GM21717 (cell line): ENCODE measurements at regions not wholly inside any gene's neighbourhood (a gene's known extent, or its start where the extent isn't known, plus 50 kb on each side); places are given as distances from the start of the nearest gene placed in this dataset.
"Not testable (repeated sequence)": the region's sequence is repeated elsewhere in the genome, so short reads cannot be mapped to it uniquely, and the experiment has no call there.

Experiments used
- ATAC-seq: cut with Tn5 transposase; IDR thresholded peaks from one replicate; pipeline ENCODE4 v1.9.1; 2021; ENCODE audit warnings: mild to moderate bottlenecking, moderate library complexity; ENCODE audit not compliant: unreplicated experiment

DNA sequence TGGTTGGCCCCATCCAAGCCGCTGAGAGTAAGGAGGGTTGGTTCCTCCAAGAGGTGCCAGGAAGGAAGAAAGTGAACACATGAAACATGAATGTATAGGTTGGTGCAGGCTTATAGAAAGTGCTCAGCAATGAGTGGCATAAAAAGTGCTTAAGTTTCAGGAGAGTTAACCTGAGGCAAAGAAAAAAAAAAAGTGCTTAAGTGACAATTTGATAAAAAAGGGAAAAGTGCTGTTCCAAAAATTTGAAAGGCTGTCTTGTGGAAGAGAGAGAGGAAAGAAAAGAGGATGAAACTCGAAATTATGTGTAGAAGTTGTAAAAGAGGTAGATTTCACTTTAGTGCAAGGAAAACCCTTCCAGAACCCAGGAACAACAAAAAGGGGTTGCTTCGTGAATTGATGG is 85.5 kb upstream of the MAP4K4 start:
- no peak for ATAC-seq

DNA sequence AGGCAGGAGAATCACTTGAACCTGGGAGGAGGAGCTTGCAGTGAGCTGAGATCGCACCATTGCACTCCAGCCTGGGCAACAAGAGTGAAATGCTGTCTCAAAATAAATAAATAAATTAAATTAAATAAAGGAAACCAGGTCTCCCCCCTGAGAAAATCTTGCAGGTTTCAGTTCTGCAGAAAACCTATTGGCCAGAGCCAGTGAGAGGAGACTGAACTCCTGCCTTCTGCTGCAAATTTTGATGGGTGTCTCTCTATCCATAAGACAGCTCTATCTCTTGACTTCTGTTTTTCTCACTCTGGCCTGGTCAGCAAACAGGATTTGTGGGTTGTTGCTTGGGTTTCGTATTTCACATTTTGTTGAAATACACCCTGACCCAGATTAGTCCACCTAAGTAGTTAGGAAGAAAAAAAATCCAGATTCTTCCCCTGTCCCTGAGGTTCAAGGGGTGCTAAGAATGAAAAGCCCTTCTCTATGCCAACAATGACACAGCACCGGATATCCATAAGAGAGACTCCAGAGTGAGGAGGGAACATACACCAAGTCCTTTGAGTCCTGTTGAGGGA is 86.7 kb upstream of the MAP4K4 start:
- no peak for ATAC-seq

DNA sequence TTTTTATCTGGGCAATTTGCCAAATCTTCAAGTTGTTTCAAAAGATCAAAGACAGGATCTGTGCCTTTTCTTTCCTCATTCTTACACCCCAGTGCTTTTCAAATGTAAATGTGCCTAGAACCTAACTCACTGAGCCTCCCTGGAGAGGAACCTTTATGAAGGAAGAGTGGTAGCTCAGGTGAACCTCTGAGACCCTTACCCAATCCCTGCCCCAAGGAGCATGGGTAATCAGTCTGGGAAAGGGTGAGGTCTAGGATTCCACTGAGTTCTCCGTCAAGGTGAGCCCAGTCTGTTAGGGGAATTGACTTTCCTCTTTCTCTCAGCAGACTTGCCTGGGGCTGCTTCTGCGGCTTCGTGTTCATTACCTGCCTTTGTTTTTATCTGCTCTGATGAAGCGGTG is 88.1 kb upstream of the MAP4K4 start:
- ATAC-seq = no peak

- no peak for ATAC-seq
Observed at GRCh38 chr2:101608408-101609310, 88.8 kb upstream of the MAP4K4 start.

DNA sequence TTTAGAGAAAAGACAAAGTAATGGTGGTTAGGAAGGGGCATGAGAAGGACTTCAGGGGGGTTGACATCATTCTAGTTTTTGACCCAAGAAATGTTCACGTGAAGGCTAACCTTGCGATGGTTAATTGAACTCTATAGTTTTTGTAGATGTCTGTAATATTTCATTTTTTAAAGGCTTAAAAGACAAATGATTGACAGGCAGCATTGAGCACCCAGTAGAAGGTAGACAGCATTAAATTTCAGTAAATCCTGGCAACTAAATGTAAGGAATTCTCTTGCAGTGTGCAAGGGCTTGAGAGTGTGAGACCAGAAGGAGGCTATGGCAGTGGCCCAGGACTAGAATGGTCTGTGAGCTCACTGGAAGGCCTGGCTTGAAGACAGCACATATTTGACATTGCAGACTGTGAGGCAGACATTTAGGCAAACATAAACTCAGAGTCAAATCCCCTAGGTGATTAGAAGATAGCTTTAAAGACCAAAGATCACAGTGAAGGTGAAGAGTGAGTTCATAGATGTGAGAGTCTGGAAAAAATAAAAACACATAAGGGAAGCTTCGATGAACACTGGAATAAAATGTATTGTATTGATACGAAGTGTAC is 100.1 kb upstream of the MAP4K4 start:
- no peak for ATAC-seq

DNA sequence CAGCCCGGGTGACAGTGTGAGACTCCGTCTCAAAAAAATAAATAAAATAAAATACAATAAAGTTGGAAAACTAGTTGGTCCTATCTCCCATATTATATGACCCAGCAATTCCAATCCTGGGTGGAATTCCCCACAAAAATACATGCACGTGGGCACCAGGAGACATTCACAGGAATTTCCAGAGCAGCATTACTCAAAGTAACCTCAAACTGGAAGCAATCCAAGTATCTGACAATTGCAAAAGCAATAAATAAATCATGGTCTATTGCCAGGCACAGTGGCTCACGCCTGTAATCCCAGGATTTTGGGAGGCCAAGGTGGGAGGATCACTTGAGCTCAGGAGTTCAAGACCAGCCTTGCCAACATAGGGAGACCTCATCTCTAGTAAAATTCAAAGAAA is 101.2 kb upstream of the MAP4K4 start:
- no peak for ATAC-seq

GRCh38 chr2:101587251-101587650 is 110.3 kb upstream of the MAP4K4 start:
- no peak for ATAC-seq

GRCh38 chr2:101583861-101584260 is 108.9 kb upstream of the RFX8 start:
- no peak for ATAC-seq

GRCh38 chr2:101581675-101582299 is 106.9 kb upstream of the RFX8 start:
- ATAC-seq = no peak

DNA sequence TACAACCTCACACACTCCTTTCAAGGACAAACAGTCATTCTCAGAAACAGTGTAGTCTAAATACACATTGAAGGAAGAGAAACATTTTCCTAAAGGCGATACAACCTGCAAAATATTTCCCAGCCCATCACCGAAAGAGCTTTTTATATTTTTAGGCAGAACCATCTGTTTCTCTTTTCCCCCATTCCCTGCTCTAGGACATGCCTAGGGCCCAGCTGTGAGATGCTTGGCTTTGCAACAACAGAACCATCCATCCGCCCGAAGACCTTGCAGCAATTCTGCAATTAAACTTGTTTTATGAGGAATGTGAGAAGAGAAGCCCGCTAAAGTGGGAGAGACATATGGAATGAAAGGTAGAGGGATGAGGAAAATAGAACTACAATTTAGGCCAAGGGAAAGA is 105.6 kb upstream of the RFX8 start:
- ATAC-seq = no peak

DNA sequence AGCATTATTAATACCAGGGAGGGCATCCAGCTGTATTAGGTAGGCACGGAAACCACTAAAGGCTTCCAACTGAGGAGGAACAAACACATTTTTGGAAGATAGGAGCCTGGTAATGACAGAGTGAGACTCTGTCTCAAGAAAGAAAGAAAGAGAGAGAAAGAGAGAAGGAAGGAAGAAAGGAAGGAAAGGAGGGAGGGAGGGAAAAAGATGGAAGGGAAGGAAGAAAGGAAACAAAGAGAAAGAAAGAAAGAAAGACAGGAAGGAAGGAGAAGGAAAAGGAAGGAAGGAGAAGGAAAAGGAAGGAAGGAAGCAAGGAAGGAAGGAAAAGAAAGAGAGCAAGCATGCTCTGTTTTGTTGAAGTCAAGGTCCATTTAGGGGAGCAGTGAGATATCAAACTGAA is 103.8 kb upstream of the RFX8 start:
- no peak for ATAC-seq

GRCh38 chr2:101578135-101578534 is 103.2 kb upstream of the RFX8 start:
- not testable (repeated sequence) for ATAC-seq

DNA sequence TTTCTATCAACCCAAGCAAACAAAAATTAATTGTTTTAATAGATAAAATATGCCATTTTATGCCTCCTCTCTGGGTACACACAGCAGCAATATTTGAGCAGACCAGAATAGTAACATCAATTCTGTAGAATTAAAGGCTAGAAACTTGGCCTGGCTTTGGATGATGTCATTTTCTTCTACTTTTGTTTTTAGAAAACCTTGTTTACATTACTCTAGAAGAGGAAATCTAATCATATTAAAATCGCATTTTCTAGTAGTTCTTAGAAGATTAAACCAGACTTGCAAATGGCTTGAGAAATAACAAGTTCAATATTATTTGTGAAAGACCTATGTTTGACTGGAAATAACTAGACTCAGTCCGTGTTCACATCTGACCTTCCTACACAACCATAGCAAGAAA is 102.3 kb upstream of the RFX8 start:
- ATAC-seq = no peak

DNA sequence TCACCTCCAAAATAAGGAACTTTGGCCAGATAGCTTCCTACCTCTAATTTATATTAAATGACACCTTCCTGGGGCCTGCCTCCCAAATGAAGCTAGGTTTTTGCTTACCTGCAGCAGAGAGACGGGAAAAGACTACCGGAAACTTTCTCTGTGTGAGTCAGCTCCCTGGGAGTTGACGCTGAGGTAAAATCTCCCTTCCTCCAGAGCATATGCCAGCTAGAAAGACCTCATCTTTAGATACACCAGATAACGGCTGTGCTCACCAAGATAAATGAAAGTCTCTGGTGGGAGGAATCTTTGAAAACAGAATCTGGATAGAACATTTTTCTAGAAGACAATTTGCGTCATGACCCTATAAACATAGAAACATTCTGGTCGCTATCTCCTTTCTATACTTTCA is 99.7 kb upstream of the RFX8 start:
- no peak for ATAC-seq

- no peak for ATAC-seq
Observed at GRCh38 chr2:101571951-101572350, 97.0 kb upstream of the RFX8 start.

DNA sequence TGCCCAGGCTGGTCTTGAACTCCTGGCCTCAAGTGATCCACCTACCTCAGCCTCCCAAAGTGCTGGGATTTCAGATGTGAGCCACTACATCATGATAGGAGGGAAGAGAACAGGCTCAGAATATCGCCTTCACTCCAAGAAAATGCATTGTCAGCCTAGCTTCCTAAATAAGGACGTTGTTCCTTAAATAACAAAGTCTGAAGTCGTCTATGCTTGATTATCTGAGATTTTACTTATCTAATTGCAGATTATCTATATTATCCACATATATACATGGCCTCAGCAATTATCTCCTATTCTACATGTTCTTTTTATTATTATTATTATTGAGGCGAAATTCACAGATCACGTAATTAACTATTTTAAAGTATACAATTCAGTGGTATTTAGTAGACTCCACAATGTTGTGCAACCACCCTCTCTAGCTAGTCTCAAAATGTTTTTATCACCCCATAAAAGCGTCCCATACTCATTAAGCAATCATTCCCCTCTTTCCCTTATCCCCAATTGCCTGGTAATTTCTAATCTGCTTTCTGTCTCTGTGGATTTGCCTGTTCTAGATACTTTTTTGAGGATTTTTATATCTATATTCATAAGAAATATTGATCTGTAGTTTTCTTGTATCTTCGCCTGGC is 95.1 kb upstream of the RFX8 start:
- ATAC-seq = no peak

DNA sequence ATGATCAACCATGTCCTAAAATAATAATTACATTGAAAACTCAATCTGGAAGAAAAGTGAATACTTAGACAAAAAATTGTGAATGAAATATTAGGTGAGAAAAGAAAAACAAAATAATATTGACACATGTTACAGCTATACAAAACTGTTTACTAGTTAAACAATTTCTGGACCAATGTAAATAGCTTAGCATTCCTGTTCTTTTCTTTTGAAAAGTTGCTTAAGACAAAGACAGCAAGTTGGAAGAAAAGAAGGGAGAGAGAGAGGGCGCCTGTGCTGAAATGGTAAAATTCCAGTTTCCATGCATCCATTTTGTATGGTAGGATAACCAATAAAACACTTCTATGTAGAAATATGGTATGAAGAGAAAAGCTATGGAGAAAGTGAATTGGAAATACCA is 94.1 kb upstream of the RFX8 start:
- ATAC-seq = no peak

DNA sequence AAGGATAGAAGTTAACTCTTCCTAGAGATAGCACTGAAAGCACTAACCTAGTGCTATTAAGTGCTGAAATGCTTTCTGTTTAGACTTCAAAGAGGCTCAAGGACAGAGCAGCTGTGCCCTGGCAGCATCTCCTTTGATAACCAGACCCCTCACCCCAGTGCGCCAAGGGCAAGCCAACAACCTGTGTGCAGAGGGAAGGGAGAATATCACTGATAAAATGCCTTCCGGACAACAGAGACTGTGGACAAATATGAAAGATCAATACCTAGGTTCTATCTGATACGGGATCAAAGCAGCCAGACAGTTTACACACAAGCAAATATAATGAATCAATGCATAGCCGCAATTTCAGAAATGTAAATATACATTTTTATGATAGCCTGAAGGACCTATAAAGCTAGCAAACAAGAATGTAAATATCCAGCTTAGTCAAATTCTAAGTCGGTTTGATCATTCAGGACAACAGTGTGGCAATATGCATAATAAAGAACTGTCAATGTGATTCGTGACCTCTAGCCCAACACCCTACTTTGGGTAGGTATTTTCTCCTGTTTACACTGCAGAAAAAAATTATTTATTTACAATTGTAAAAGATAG is 91.8 kb upstream of the RFX8 start:
- no peak for ATAC-seq

- no peak for ATAC-seq
Observed at GRCh38 chr2:101563849-101564248, 88.9 kb upstream of the RFX8 start.

- ATAC-seq = no peak
Observed at GRCh38 chr2:101560780-101561315, 85.9 kb upstream of the RFX8 start.

- no peak for ATAC-seq
Observed at GRCh38 chr2:101559551-101559950, 84.6 kb upstream of the RFX8 start.
